Astrocyte (in vitro differentiated cells and primary cell): ENCODE measurements at regions not wholly inside any gene's neighbourhood (a gene's known extent, or its start where the extent isn't known, plus 50 kb on each side); places are given as distances from the start of the nearest gene placed in this dataset.

Experiments used
- CTCF ChIP-seq: IDR thresholded peaks from 2 replicates; pipeline ENCODE4 v1.5.1; 2011; ENCODE audit warnings: low read depth, mild to moderate bottlenecking, inconsistent platforms, low read length, moderate library complexity; ENCODE audit not compliant: insufficient read depth
- EZH2 ChIP-seq: IDR thresholded peaks from 2 replicates; pipeline ENCODE4 v1.6.1; 2012; ENCODE audit warnings: mild to moderate bottlenecking, low read length, inconsistent platforms; ENCODE audit not compliant: insufficient read depth

DNA sequence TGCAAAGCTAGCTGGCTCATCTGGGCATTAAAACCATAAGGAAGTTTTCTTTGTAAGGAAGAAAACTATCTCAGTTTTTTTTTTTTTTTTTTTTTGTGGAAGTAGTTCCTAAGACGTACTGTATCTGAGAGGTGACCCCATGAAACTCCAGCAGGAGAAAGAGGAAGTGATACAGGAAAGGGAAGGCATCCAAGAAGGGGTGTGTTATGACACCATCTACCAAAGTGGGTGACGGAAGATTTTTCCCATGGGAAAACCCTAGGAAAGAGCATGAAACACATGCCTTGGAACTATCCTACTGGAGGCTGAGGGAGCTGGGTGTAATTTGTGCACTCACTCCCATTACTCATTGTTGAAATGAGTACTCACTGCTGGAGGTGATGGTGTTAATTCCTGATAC lies 63.8 kb upstream of the ARHGAP20 start:
- TF ChIP-seq CTCF (no peak), EZH2 (no peak)
